Breast epithelium (tissue), 3 donors: ENCODE measurements at regions not wholly inside any gene's neighbourhood (a gene's known extent, or its start where the extent isn't known, plus 50 kb on each side); places are given as distances from the start of the nearest gene placed in this dataset.

Experiments used
- CTCF ChIP-seq, 3 donors: fragments of 450-650 bp; IDR thresholded peaks; one replicate each; pipeline ENCODE4 v1.5.1; 2016 to 2017; ENCODE audit warnings: antibody characterized with exemption in 3 of 3, mild to moderate bottlenecking in 3 of 3, moderate library complexity in 3 of 3
- POLR2A ChIP-seq: fragments of 450-650 bp; IDR thresholded peaks from one replicate; pipeline ENCODE4 v1.6.1; 2016; ENCODE audit warnings: antibody characterized with exemption, mild to moderate bottlenecking, moderate library complexity
- POLR2AphosphoS5 ChIP-seq, 3 donors: sonication (generic); formaldehyde crosslinking; IDR thresholded peaks; one replicate each; pipeline ENCODE4 v1.6.1; 2017; ENCODE audit warnings: antibody characterized with exemption in 3 of 3

- no peak for TF ChIP-seq CTCF (IDR thresholded peaks at IDR 0.05)
- TF ChIP-seq POLR2A = no peak
- no peak for TF ChIP-seq POLR2AphosphoS5 (IDR thresholded peaks at IDR 0.05)
Measured at GRCh38 chr18:70523792-70524182, 234.9 kb downstream of the SOCS6 start.
